Loucy (cell line): ENCODE measurements at regions not wholly inside any gene's neighbourhood (a gene's known extent, or its start where the extent isn't known, plus 50 kb on each side); places are given as distances from the start of the nearest gene placed in this dataset.

Source experiments
- H2AFZ ChIP-seq: fragments of 200-600 bp; sonication (generic); 2 replicates; pipeline ENCODE4 v1.6.0; 2016; ENCODE audit warnings: antibody characterized with exemption, mild to moderate bottlenecking, low read length, moderate library complexity
- H3F3A ChIP-seq: fragments of 200-600 bp; 2 replicates; pipeline ENCODE4 v1.6.0; 2016; ENCODE audit warnings: antibody characterized with exemption, low read depth, mild to moderate bottlenecking
- H3K27me3 ChIP-seq: fragments of 200-600 bp; sonication (generic); 2 replicates; pipeline ENCODE4 v1.6.1; 2014; ENCODE audit warnings: low read length, mild to moderate bottlenecking; ENCODE audit not compliant: insufficient read depth, poor library complexity, severe bottlenecking
- H3K36me3 ChIP-seq: fragments of 200-600 bp; sonication (generic); 2 replicates; pipeline ENCODE4 v1.6.1; 2016; ENCODE audit warnings: low read length; ENCODE audit not compliant: insufficient read depth
- H3K4me1 ChIP-seq: fragments of 200-600 bp; sonication (generic); 2 replicates; pipeline ENCODE4 v1.5.1; 2014; ENCODE audit warnings: low read length, mild to moderate bottlenecking; ENCODE audit not compliant: insufficient read depth, poor library complexity, severe bottlenecking
- H3K4me2 ChIP-seq: fragments of 200-600 bp; sonication (generic); 2 replicates; pipeline ENCODE4 v1.6.0; 2014; ENCODE audit warnings: antibody characterized with exemption, low read length, low read depth, mild to moderate bottlenecking; ENCODE audit not compliant: poor library complexity, severe bottlenecking
- H3K4me3 ChIP-seq: fragments of 200-600 bp; sonication (generic); 2 replicates; pipeline ENCODE4 v1.5.1; 2014; ENCODE audit warnings: low read length, mild to moderate bottlenecking, mixed read lengths; ENCODE audit not compliant: poor library complexity, severe bottlenecking
- H3K79me2 ChIP-seq: fragments of 200-600 bp; sonication (generic); 2 replicates; pipeline ENCODE4 v1.6.1; 2014; ENCODE audit warnings: low read length; ENCODE audit not compliant: insufficient read depth
- H3K9ac ChIP-seq: fragments of 200-600 bp; sonication (generic); 2 replicates; pipeline ENCODE4 v1.6.0; 2014; ENCODE audit warnings: mild to moderate bottlenecking, low read depth, low read length, moderate library complexity; ENCODE audit not compliant: poor library complexity, severe bottlenecking
- H3K9me2 ChIP-seq: fragments of 200-600 bp; sonication (generic); replicated peaks from 2 replicates; pipeline ENCODE4 v1.6.1; 2016; ENCODE audit warnings: low read depth, low read length, mixed read lengths
- H3K9me3 ChIP-seq: fragments of 200-600 bp; sonication (generic); 2 replicates; pipeline ENCODE4 v1.6.1; 2014; ENCODE audit warnings: mild to moderate bottlenecking, antibody characterized with exemption, low read length, low read depth; ENCODE audit not compliant: insufficient read depth
- H4K20me1 ChIP-seq: fragments of 200-600 bp; sonication (generic); 2 replicates; pipeline ENCODE4 v1.6.0; 2014; ENCODE audit warnings: antibody characterized with exemption, low read length, mild to moderate bottlenecking; ENCODE audit not compliant: insufficient read depth, poor library complexity, severe bottlenecking
- EZH2phosphoT487 ChIP-seq: fragments of 200-600 bp; IDR thresholded peaks from 2 replicates; pipeline ENCODE4 v1.6.1; 2018; ENCODE audit warnings: antibody characterized with exemption, mild to moderate bottlenecking, moderate library complexity, borderline replicate concordance
- TF ChIP-seq, protein P1 (sequence below): fragments of 200-600 bp; sonication (generic); conservative IDR thresholded peaks from 2 replicates; pipeline ENCODE4 v1.5.1; 2014; ENCODE audit warnings: mild to moderate bottlenecking, antibody characterized with exemption, low read length

- Histone ChIP-seq H3K79me2 (no peaks in the 10 kb centered on the region), H3K4me2 (no peak overlapping the region)
Measured at GRCh38 chr11:13225038-13226001, 52.3 kb upstream of the BMAL1 start.

GRCh38 chr11:13227676-13228255 is 49.8 kb upstream of the BMAL1 start:
- TF ChIP-seq EZH2phosphoT487 = no peak
- TF ChIP-seq, protein P1, sequence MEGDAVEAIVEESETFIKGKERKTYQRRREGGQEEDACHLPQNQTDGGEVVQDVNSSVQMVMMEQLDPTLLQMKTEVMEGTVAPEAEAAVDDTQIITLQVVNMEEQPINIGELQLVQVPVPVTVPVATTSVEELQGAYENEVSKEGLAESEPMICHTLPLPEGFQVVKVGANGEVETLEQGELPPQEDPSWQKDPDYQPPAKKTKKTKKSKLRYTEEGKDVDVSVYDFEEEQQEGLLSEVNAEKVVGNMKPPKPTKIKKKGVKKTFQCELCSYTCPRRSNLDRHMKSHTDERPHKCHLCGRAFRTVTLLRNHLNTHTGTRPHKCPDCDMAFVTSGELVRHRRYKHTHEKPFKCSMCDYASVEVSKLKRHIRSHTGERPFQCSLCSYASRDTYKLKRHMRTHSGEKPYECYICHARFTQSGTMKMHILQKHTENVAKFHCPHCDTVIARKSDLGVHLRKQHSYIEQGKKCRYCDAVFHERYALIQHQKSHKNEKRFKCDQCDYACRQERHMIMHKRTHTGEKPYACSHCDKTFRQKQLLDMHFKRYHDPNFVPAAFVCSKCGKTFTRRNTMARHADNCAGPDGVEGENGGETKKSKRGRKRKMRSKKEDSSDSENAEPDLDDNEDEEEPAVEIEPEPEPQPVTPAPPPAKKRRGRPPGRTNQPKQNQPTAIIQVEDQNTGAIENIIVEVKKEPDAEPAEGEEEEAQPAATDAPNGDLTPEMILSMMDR = no peak
- Histone ChIP-seq H2AFZ (no peak overlapping the region), H3K9ac (no peak overlapping the region), H3K27me3 (no peaks in the 10 kb centered on the region), H3K9me3 (no peaks in the 10 kb centered on the region), H4K20me1 (no peaks in the 10 kb centered on the region), H3F3A (no peaks in the 10 kb centered on the region), H3K4me2 (no peak overlapping the region), H3K79me2 (no peaks in the 10 kb centered on the region), H3K9me2 (no peaks in the 10 kb centered on the region), H3K4me3 (no peak overlapping the region), H3K36me3 (no peaks in the 10 kb centered on the region), H3K4me1 (no peaks in the 10 kb centered on the region)

More at GRCh38 chr11:13225038-13226001, 52.3 kb upstream of the BMAL1 start:
- H2AFZ ChIP-seq = no peak overlapping the region
- TF ChIP-seq, protein P1 = no peak
- TF ChIP-seq EZH2phosphoT487 = no peak
- H3K9ac ChIP-seq = no peak overlapping the region
- H3K27me3 ChIP-seq = no peaks in the 10 kb centered on the region
- H3F3A ChIP-seq = no peaks in the 10 kb centered on the region
- no peaks in the 10 kb centered on the region for H4K20me1 ChIP-seq
- no peaks in the 10 kb centered on the region for H3K9me3 ChIP-seq
- no peaks in the 10 kb centered on the region for H3K4me1 ChIP-seq
- H3K9me2 ChIP-seq = no peaks in the 10 kb centered on the region
- no peak overlapping the region for H3K4me3 ChIP-seq
- no peaks in the 10 kb centered on the region for H3K36me3 ChIP-seq
